Transverse colon (tissue), 4 donors: ENCODE measurements at regions not wholly inside any gene's neighbourhood (a gene's known extent, or its start where the extent isn't known, plus 50 kb on each side); places are given as distances from the start of the nearest gene placed in this dataset.

Experiments
- DNase-seq: peaks from one replicate; pipeline ENCODE4 v3.0.0-alpha.2; 2019
- H3K27ac ChIP-seq, 4 donors: fragments of 200-600 bp; sonication (generic); 2 replicates each; pipeline ENCODE4 v1.5.1; 2016 to 2018; ENCODE audit warnings: inconsistent platforms in 4 of 4
- H3K27me3 ChIP-seq: fragments of 200-600 bp; sonication (generic); 2 replicates; pipeline ENCODE4 v1.5.1; 2017; ENCODE audit warnings: inconsistent platforms
- H3K36me3 ChIP-seq, 4 donors: fragments of 200-600 bp; sonication (generic); 2 replicates each; pipeline ENCODE4 v1.5.1; 2017 to 2019; ENCODE audit warnings: inconsistent platforms in 4 of 4
- H3K4me1 ChIP-seq, 4 donors: fragments of 200-600 bp; sonication (generic); 2 replicates each; pipeline ENCODE4 v1.5.1; 2017 to 2020; ENCODE audit warnings: inconsistent platforms in 4 of 4
- H3K4me3 ChIP-seq, 4 donors: fragments of 200-600 bp; sonication (generic); 1 replicate in 1 of 4; 2 replicates in 3 of 4; pipeline versions ENCODE4 v1.5.1 to v1.6.1; 2017 to 2019; ENCODE audit warnings: inconsistent platforms in 4 of 4
- H3K9me3 ChIP-seq, 2 donors: fragments of 200-600 bp; sonication (generic); 2 replicates each; pipeline ENCODE4 v1.5.1; 2017 to 2019; ENCODE audit warnings: inconsistent platforms in 2 of 2
- EP300 ChIP-seq: sonication (generic); formaldehyde crosslinking; IDR thresholded peaks from one replicate; pipeline ENCODE4 v1.6.1; 2017; ENCODE audit warnings: antibody characterized with exemption, low read depth
- POLR2A ChIP-seq: fragments of 450-650 bp; IDR thresholded peaks from one replicate; pipeline ENCODE4 v1.6.1; 2016; ENCODE audit warnings: antibody characterized with exemption, mild to moderate bottlenecking, moderate library complexity
- POLR2AphosphoS5 ChIP-seq, 3 donors: sonication (generic); formaldehyde crosslinking; IDR thresholded peaks; one replicate each; pipeline ENCODE4 v1.6.1; 2016; ENCODE audit warnings: antibody characterized with exemption in 3 of 3
- WGBS, 2 donors: methylation state at CpG; one replicate each; pipeline ENCODE4 v1.1.5; 2018; ENCODE audit warnings: low coverage in 1 of 2; 5-methylcytosine and 5-hydroxymethylcytosine counted together
- in situ Hi-C, 4 donors: fragments of 200-750 bp; cut with MboI; loops; one replicate each; pipeline versions ENCODE4 v1.15.0 to v1.15.1; 2017; ENCODE audit warnings: low sequenced_read_pairs in 3 of 4, low pct_ligation_motif_present in 1 of 4, low pct_unique_long_range_greater_than_20kb in 1 of 4
- intact Hi-C: fragments of 100-400 bp; cut with DNase I; formaldehyde crosslinking; loops from one replicate; pipeline ENCODE4 v1.15.1; 2023; ENCODE audit warnings: low total_unique reads
- TF ChIP-seq, protein P1 (sequence below), 5 experiments: fragments of 200-600 bp in 3 of 5; fragments of 450-650 bp in 2 of 5; sonication (generic) in 3 of 5; IDR thresholded peaks; 1 replicate in 2 of 5; 2 replicates in 3 of 5; pipeline ENCODE4 v1.5.1; 2016 to 2017; ENCODE audit warnings: antibody characterized with exemption in 5 of 5, inconsistent platforms in 3 of 5, mild to moderate bottlenecking in 2 of 5, moderate library complexity in 1 of 5

DNA sequence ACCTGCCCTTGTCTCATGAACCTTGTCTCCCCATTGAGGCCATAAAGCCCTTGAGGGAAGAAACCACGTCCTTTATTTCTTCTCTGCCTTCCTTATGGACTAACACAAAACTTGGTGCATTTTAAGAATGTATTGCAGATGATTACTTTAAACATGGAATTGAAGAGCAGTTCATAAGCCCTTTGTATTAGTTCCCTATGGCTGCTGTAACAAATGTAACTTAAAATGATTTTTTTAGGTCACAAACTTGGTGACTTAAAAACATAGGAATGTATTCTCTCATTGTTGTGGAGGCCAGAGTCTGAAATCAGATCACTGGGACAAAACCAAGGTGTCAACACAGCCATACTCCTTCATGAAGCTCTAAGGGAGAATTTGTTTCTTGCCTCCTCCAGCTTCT is 185.5 kb downstream of the PHLDA1 start:
- 42 to 73% methylated on average over 1 of the region's 1 CpG for WGBS, 2 donors
- DNase-seq: no peak
- no peaks in the 10 kb centered on the region for H3K27me3 ChIP-seq
- no peaks in the 10 kb centered on the region for H3K36me3 ChIP-seq
- H3K4me3 ChIP-seq: no peak overlapping the region
- peaks cover 0 to 9% (median 2%) of the 10 kb centered on the region in 4 donors for H3K4me1 ChIP-seq
- TF ChIP-seq EP300: no peak
- TF ChIP-seq POLR2A: no peak
- no peak for TF ChIP-seq POLR2AphosphoS5 (IDR thresholded peaks at IDR 0.05)
- TF ChIP-seq, protein P1, sequence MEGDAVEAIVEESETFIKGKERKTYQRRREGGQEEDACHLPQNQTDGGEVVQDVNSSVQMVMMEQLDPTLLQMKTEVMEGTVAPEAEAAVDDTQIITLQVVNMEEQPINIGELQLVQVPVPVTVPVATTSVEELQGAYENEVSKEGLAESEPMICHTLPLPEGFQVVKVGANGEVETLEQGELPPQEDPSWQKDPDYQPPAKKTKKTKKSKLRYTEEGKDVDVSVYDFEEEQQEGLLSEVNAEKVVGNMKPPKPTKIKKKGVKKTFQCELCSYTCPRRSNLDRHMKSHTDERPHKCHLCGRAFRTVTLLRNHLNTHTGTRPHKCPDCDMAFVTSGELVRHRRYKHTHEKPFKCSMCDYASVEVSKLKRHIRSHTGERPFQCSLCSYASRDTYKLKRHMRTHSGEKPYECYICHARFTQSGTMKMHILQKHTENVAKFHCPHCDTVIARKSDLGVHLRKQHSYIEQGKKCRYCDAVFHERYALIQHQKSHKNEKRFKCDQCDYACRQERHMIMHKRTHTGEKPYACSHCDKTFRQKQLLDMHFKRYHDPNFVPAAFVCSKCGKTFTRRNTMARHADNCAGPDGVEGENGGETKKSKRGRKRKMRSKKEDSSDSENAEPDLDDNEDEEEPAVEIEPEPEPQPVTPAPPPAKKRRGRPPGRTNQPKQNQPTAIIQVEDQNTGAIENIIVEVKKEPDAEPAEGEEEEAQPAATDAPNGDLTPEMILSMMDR (IDR thresholded peaks at IDR 0.05): no peak
- in situ Hi-C loops (no loop called here), intact Hi-C loops (no loop called here)
- no peaks in the 10 kb centered on the region for H3K9me3 ChIP-seq
- no peak overlapping the region for H3K27ac ChIP-seq

DNA sequence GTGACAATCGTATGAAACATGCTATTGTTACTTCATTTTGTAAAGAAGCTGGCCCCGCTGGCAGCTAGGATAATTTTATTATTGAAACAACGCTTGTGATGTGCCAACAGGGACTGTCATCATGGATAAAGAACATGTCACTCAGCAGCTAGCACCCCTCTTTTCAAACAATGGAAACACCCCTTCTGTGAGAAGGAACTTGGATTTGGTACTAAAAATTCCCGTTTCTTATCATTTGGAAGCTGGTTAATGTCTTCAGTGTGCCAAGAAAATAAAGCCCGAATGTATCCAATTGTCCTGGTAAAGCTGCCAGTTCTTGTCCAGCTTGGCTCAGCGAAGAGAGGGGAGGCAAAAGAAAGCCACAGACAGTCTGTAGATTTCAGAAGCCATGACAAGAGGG is 186.6 kb downstream of the PHLDA1 start:
- H3K36me3 ChIP-seq: no peaks in the 10 kb centered on the region
- WGBS, 2 donors: 68 to 77% methylated on average over 4 to 6 of the region's 6 CpGs
- H3K4me3 ChIP-seq: no peak overlapping the region
- in situ Hi-C loops: no loop called here
- intact Hi-C loops: no loop called here
- H3K27me3 ChIP-seq: no peaks in the 10 kb centered on the region
- H3K4me1 ChIP-seq: peaks cover 0 to 9% (median 0%) of the 10 kb centered on the region in 4 donors
- DNase-seq: no peak
- TF ChIP-seq, protein P1 (IDR thresholded peaks at IDR 0.05): no peak
- TF ChIP-seq POLR2AphosphoS5 (IDR thresholded peaks at IDR 0.05) (no peak), EP300 (no peak), POLR2A (no peak)
- no peak overlapping the region for H3K27ac ChIP-seq
- H3K9me3 ChIP-seq: no peaks in the 10 kb centered on the region

DNA sequence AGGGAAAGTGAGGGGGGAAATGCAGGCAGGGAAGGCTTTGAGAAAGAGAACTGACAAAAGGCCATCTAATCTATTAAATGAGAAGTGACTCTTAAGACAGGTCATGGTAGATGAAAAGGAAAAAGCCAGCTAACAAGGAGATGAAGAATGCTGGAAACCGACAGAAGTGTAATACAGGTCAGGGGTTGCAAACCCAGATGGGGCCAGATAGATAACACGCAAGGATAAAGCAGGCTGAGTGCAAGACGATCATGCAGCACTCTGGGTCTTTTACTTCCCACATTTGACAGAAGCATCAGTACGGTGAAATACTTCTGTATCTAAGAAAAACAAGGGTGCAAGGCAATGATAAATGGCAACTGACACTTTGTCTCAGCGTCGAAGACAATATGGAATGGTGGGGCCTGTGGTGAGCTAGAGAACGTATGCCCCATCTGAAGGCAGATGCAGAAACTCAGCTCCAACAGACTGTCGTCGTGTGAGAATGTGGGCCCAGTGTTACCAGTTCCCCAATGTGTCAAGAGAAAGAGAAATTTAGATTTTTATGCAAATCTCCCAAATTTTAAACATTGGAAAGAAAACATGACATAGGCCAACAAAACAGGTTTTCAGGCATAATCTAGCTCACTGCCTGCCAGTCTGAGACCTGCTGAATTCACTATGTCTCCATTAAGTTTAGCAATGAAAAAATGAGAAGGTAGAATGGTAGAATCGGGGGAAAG is 187.4 kb downstream of the PHLDA1 start:
- TF ChIP-seq POLR2AphosphoS5 (IDR thresholded peaks at IDR 0.05) (no peak), EP300 (no peak), POLR2A (no peak)
- TF ChIP-seq, protein P1 (IDR thresholded peaks at IDR 0.05): no peak
- Histone ChIP-seq H3K4me3 (no peak overlapping the region), H3K27me3 (no peaks in the 10 kb centered on the region), H3K9me3 (no peaks in the 10 kb centered on the region), H3K4me1 (peaks cover 0 to 9% (median 0%) of the 10 kb centered on the region in 4 donors), H3K36me3 (no peaks in the 10 kb centered on the region), H3K27ac (no peak overlapping the region)
- DNase-seq: no peak
- in situ Hi-C loops (no loop called here), intact Hi-C loops (no loop called here)
- 71 to 73% methylated on average over 8 to 10 of the region's 10 CpGs for WGBS, 2 donors

DNA sequence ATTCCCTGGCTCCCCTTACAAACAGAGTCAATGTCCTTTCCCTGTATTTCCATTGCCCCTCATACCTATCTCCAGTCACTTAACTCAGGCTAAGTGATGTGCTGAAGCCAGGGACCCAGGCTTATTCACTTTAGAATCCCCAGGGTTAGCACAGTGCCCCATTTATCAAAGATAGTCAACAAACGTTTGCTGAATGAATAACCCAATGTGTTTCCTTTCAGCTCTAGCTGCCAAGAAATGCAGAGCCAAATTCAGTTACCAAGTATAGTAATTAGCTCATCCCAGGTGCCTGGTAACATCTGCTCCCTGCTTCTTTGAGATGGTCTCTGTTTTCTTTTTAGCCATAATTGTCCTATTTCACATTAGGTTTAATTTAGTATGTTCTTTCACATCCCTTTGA is 189.5 kb downstream of the PHLDA1 start:
- no peak for DNase-seq
- WGBS, 2 donors: 11% methylated on average over 1 of the region's 1 CpG; no CpG with 5 or more reads in 1 of the 2 donors
- in situ Hi-C loops: no loop called here
- Histone ChIP-seq H3K4me1 (no peaks in the 10 kb centered on the region), H3K27me3 (no peaks in the 10 kb centered on the region), H3K36me3 (no peaks in the 10 kb centered on the region), H3K9me3 (no peaks in the 10 kb centered on the region), H3K4me3 (no peak overlapping the region), H3K27ac (no peak overlapping the region)
- TF ChIP-seq, protein P1 (IDR thresholded peaks at IDR 0.05): no peak
- TF ChIP-seq POLR2AphosphoS5 (IDR thresholded peaks at IDR 0.05) (no peak), POLR2A (no peak), EP300 (no peak)
- intact Hi-C loops: no loop called here
